ENCODE measurements at regions not wholly inside any gene's neighbourhood (a gene's known extent, or its start where the extent isn't known, plus 50 kb on each side); places are given as distances from the start of the nearest gene placed in this dataset.

DNA sequence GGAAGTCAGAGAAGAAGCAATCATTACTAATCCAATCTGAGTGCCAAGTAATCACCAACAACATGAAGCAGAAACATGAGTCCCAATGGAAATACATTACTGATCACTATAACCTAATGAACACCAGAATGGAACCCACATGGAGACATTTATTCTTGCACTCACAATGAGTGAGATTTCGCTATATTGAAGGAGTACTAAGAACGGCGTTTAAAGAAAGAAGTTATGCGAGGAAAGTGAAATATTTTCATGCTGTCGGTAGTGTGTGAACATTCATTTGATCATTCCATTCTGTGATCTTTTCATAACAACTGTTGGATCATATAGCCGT is 181.1 kb downstream of the IRS1 start:
- Histone ChIP-seq H3K9me3 (ENCODE audit: insufficient read depth, low read length) (no peaks in the 10 kb centered on the region), H4K20me1 (ENCODE audit: low read depth, low read length) (no peaks in the 10 kb centered on the region), H3K4me2 (ENCODE audit: low read depth, low read length, poor library complexity, severe bottlenecking) (no peak overlapping the region), H3K36me3 (ENCODE audit: low read length) (no peaks in the 10 kb centered on the region), H3K79me2 (ENCODE audit: insufficient read depth, low read length) (no peaks in the 10 kb centered on the region), H3K4me3 (ENCODE audit: insufficient read depth, low read length, poor library complexity, severe bottlenecking) (no peak overlapping the region), H3K27me3 (ENCODE audit: low read length) (no peaks in the 10 kb centered on the region), H3F3A (ENCODE audit: insufficient read depth) (no peaks in the 10 kb centered on the region), H2AFZ (ENCODE audit: low read depth, low read length, severe bottlenecking) (no peak overlapping the region), H3K9me2 (replicated peaks; ENCODE audit: insufficient read depth, low read length) (no peaks in the 10 kb centered on the region), H3K27ac (ENCODE audit: low read depth, low read length) (no peak overlapping the region), H3K9ac (ENCODE audit: low read length) (no peak overlapping the region)
- no peak for TF ChIP-seq EZH2phosphoT487 (conservative IDR thresholded peaks at IDR 0.05; ENCODE audit: low read length)
- TF ChIP-seq, protein P1, sequence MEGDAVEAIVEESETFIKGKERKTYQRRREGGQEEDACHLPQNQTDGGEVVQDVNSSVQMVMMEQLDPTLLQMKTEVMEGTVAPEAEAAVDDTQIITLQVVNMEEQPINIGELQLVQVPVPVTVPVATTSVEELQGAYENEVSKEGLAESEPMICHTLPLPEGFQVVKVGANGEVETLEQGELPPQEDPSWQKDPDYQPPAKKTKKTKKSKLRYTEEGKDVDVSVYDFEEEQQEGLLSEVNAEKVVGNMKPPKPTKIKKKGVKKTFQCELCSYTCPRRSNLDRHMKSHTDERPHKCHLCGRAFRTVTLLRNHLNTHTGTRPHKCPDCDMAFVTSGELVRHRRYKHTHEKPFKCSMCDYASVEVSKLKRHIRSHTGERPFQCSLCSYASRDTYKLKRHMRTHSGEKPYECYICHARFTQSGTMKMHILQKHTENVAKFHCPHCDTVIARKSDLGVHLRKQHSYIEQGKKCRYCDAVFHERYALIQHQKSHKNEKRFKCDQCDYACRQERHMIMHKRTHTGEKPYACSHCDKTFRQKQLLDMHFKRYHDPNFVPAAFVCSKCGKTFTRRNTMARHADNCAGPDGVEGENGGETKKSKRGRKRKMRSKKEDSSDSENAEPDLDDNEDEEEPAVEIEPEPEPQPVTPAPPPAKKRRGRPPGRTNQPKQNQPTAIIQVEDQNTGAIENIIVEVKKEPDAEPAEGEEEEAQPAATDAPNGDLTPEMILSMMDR (IDR thresholded peaks at IDR 0.05; ENCODE audit: insufficient read depth, low read length, poor library complexity, severe bottlenecking): no peak

GRCh38 chr2:226615891-226616290 is 183.7 kb downstream of the IRS1 start:
- H3K27ac ChIP-seq (ENCODE audit: low read depth, low read length): no peak overlapping the region
- TF ChIP-seq EZH2phosphoT487 (conservative IDR thresholded peaks at IDR 0.05; ENCODE audit: low read length): no peak
- TF ChIP-seq, protein P1 (IDR thresholded peaks at IDR 0.05; ENCODE audit: insufficient read depth, low read length, poor library complexity, severe bottlenecking): no peak
- H3K4me2 ChIP-seq (ENCODE audit: low read depth, low read length, poor library complexity, severe bottlenecking): no peak overlapping the region
- H3K4me3 ChIP-seq (ENCODE audit: insufficient read depth, low read length, poor library complexity, severe bottlenecking): no peak overlapping the region
- H3F3A ChIP-seq (ENCODE audit: insufficient read depth): no peaks in the 10 kb centered on the region
- H3K27me3 ChIP-seq (ENCODE audit: low read length): no peaks in the 10 kb centered on the region
- H3K9me3 ChIP-seq (ENCODE audit: insufficient read depth, low read length): no peaks in the 10 kb centered on the region
- H2AFZ ChIP-seq (ENCODE audit: low read depth, low read length, severe bottlenecking): no peak overlapping the region
- no peaks in the 10 kb centered on the region for H3K36me3 ChIP-seq (ENCODE audit: low read length)
- H4K20me1 ChIP-seq (ENCODE audit: low read depth, low read length): no peaks in the 10 kb centered on the region
- H3K9ac ChIP-seq (ENCODE audit: low read length): no peak overlapping the region
- H3K79me2 ChIP-seq (ENCODE audit: insufficient read depth, low read length): no peaks in the 10 kb centered on the region
- no peaks in the 10 kb centered on the region for H3K9me2 ChIP-seq (replicated peaks; ENCODE audit: insufficient read depth, low read length)

GRCh38 chr2:226611944-226612318 is 187.7 kb downstream of the IRS1 start:
- Histone ChIP-seq H3K36me3 (ENCODE audit: low read length) (no peaks in the 10 kb centered on the region), H3F3A (ENCODE audit: insufficient read depth) (no peaks in the 10 kb centered on the region), H3K4me2 (ENCODE audit: low read depth, low read length, poor library complexity, severe bottlenecking) (no peak overlapping the region), H2AFZ (ENCODE audit: low read depth, low read length, severe bottlenecking) (no peak overlapping the region), H4K20me1 (ENCODE audit: low read depth, low read length) (no peaks in the 10 kb centered on the region), H3K27me3 (ENCODE audit: low read length) (no peaks in the 10 kb centered on the region), H3K4me3 (ENCODE audit: insufficient read depth, low read length, poor library complexity, severe bottlenecking) (no peak overlapping the region), H3K9ac (ENCODE audit: low read length) (no peak overlapping the region), H3K27ac (ENCODE audit: low read depth, low read length) (no peak overlapping the region), H3K9me3 (ENCODE audit: insufficient read depth, low read length) (no peaks in the 10 kb centered on the region), H3K79me2 (ENCODE audit: insufficient read depth, low read length) (no peaks in the 10 kb centered on the region), H3K9me2 (replicated peaks; ENCODE audit: insufficient read depth, low read length) (no peaks in the 10 kb centered on the region)
- TF ChIP-seq EZH2phosphoT487 (conservative IDR thresholded peaks at IDR 0.05; ENCODE audit: low read length): no peak
- TF ChIP-seq, protein P1 (IDR thresholded peaks at IDR 0.05; ENCODE audit: insufficient read depth, low read length, poor library complexity, severe bottlenecking): no peak
